ENCODE measurements at regions not wholly inside any gene's neighbourhood (a gene's known extent, or its start where the extent isn't known, plus 50 kb on each side); places are given as distances from the start of the nearest gene placed in this dataset.
A peak's percentile ranks its signal among the peaks of the same experiment; 100 is the strongest.

DNA sequence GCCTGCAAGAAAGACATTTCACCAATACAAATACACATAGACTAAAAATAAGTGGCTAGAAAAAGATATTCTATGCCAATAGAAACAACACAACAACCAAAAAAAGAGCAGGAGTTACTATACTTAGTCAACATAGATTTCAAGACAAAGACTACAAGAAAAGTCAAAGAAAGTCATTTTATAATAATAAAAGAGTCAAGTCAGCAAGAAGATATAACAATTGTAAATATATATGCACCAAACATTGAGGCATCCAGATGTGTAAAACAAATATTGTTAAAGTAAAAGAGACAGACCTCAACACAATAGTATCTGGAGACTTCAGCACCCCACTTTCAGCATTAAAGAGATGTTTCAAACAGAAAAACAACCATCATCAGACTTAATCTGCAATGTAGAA, 104.6 kb downstream of the AMY1C start:
- no peak for DNase-seq

DNA sequence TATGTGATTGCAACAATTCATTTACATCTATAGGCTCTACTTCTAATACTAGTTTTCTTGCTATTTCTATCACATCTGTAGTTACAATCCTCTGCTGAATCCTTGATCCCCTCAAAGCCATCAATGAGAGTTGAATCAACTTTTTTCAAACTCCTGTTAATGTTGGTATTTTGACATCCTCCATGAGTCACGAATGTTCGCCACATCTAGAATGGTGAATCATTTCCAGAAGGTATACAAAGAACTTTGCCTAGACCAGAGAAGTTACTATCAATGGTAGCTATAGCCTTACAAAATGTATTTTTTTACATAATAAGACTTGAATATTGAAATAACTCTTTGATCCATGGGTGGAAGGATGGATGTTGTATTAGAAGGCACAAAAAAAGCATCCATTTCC, 110.0 kb downstream of the AMY1C start:
- no peak for DNase-seq

- DNase-seq = no peak
Measured at GRCh38 chr1:103898576-103899345, 149.1 kb downstream of the AMY1C start.

DNA sequence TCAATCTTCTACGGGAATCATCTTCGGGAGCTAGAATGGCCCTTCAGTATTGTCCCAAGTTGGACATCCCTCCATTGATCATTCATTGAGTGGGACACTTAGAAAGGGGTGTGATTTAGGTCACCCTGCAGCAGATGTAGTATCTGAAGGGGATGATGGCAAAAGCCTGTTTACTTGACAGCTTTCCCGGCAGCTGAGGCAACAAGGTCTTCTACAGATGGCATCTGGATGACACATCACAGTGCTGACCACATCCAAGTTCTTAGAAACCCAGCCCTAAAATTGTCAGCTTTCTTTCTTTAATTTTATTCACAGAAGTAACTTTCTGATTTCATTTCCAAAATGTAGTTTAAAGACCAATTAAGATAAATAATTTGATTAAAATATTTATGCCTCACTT, 150.3 kb downstream of the AMY1C start:
- peak; percentile 39 for DNase-seq

DNA sequence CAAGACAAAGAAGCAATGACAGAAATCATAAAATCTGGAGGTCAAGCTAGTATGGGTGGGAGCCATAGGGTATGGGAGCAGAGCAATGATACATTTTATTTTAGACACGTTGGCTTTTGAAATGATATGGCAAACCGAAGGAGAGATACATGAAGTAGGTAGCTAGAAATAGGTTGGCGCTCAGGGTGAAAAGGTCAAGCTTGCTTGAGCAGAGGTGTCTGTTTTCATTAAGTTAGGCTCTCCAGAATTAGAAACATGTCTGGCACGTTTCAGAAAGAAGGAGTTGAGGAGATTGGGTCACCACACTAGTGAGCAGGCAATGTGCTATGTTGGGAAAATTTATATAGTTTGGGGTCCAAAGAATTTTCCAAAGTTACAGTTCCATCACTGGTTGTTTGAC, 151.4 kb downstream of the AMY1C start:
- no peak for DNase-seq

- DNase-seq = no peak
Measured at GRCh38 chr1:103905363-103905762, 155.7 kb downstream of the AMY1C start.

- no peak for DNase-seq
Measured at GRCh38 chr1:103911450-103911849, 161.8 kb downstream of the AMY1C start.

DNA sequence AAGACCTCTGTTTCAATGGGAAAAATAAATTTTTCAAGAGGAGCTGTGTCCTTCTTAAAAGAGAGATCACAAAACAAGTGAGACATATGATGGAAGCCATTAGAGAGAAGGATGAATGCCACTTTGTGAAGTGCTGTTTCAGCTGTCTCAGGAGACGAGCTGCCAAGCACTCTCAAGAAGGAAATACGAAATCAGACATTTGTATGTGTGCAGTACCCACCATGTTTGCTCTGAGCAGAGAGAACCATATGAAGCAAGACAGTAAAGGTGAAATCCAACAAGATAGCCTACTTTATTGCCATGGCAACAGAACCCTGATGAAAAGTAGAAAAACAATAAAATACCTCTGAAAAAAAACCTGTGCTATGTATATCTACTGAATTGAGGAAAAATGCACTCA, 168.1 kb downstream of the AMY1C start:
- DNase-seq = no peak

DNA sequence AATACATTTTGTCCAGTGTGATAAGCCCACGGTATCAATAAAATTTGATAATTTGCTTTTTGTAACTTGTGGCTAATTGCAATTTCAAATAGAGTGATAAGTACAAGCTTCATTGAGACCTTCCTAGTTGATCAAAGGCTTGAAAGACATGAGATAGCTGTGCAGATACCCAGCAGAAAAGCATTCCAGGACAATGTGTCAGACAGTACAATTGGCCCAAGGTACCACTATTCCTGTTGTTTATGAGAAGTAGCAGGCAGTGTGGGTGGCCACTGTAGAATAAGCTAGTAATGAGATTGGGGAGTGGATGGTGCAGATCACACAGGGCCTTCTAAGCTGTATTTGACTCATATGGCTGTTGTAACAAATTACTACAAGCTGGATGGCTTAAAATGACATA, 182.2 kb downstream of the AMY1C start:
- DNase-seq = no peak

DNA sequence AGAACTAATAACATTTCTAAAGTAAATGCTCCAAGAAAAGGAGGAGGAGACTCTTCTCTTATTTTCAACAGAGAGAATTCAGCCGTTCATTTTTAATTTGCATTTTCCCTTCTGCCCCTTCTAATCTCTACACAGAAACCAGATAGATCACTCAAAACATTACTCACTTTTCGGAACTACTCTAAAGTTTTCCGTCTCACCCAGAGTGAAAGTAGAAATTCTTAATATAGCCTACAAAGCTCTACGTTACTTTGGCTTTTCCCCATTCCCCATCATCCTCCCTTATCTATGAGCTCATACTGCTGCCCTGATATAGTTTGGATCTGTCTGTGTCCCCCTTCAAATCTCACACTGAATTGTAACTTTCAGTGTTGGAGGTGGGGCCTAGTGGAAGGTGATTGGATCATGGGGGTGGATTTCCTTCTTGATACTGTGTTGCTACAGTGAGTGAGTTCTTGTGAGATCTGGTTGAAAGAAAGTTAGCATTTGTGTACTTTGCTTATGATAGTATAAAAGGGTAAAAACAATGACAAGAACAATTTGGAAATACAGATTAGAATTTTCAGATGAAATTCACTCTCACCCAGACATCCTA, 188.2 kb downstream of the AMY1C start:
- no peak for DNase-seq

GRCh38 chr1:103941086-103941485, 191.4 kb downstream of the AMY1C start:
- peak; percentile 42 for DNase-seq

GRCh38 chr1:103942029-103942428, 192.3 kb downstream of the AMY1C start:
- DNase-seq = no peak

DNA sequence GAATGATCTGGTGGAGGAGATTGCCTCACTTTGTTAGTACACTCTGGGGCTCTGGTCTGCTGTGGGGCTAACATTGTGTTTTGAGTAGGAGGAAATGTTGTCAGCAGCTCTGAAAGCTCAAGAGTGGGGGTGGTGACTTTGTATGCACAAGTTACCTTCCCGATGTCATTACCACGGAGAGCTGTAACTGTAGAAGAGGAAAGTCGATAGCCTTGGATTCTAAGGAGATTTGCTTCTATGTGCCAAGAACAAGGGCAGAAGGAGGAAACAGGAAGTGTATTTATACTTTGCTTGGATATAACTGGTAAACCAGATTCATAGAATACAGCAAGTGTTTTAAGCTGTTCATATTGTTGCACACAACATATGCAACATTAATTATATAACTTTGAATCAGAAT, 196.1 kb downstream of the AMY1C start:
- DNase-seq = peak; percentile 19

GRCh38 chr1:103948526-103948925, 198.8 kb downstream of the AMY1C start:
- peak; percentile 49 for DNase-seq

- DNase-seq = no peak
Measured at GRCh38 chr1:103949779-103950178, 200.1 kb downstream of the AMY1C start.

DNA sequence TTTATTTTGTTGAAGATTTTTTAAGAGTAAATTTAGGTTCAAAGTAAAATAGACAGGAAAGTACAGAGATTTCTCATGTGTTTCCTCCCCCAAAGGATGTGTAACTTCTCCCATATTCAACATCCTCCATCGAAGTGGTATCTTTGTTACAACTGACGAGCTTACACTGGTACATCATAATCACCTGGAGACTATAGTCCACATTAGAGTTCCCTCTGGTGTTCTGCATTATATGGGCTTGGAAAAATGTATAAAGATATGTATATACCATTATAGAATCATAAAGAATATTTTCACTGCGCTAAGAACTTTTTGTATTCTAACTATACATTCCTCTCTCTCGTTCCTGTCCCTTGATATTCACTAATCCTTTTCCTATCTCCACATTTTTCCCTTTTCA, 203.7 kb downstream of the AMY1C start:
- DNase-seq = no peak

GRCh38 chr1:103958699-103959098, 209.0 kb downstream of the AMY1C start:
- no peak for DNase-seq

DNA sequence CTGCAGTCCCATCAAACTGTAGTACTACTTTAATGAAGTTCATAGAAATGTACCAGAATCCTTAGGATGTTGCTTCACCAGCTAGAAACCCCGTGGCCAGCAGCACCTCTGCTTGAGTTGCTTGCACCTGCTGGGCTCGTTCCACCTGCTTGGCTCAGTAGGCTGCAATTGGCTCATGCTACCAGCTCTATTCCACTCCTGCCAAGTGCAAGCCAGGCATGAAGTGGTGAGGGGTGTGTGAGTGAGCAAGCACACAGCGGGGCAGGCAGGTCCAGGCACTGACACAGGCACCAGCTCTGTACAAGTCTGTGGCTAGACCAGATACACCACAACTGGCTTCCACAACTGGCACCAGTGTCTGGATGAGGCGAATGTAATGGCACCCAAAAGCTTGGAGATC, 209.9 kb downstream of the AMY1C start:
- DNase-seq = no peak

- DNase-seq = no peak
Measured at GRCh38 chr1:103960045-103960444, 210.3 kb downstream of the AMY1C start.

DNA sequence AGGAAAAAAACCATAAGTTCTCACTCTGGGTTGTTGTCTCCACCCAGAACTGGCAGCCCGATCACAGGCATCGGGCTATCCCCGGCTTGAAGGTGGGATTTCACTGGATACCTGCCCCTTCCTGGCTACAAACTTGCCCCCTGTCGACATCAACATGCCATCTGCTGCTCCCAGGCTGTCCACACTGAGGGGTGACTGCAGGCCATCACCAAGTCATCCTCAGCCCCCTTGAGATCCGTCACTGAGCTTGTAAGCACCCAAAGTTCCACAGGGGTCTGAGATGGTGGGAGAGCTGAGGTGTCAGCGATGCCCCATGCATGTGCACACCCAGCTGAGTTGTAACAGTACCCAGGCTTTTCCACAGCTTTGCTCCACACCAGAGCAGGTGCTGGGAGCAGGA, 211.0 kb downstream of the AMY1C start:
- no peak for DNase-seq

DNA sequence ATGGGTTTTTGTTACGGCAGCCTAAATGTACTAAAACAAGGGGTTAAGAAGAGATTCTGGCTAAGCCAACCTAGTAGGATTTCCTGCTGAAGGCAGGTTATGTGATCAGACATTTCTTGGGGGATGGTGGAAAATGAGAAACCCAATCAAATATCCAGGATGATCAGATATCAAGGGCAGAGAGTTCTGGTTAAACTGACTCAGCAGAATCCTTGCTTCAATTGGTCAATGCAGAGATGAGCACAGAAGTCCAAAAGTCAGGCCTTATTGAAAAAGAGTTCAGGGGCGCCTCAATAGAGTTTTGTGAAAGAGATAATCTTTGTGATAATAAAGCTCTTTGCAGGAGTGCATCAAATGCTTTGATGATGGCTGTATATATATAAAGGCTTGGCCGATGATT, 237.1 kb downstream of the AMY1C start:
- DNase-seq = peak; percentile 9

- no peak for DNase-seq
Measured at GRCh38 chr1:103997631-103998030, 247.9 kb downstream of the AMY1C start.

- no peak for DNase-seq
Measured at GRCh38 chr1:104018922-104019674, 269.4 kb downstream of the AMY1C start.

DNA sequence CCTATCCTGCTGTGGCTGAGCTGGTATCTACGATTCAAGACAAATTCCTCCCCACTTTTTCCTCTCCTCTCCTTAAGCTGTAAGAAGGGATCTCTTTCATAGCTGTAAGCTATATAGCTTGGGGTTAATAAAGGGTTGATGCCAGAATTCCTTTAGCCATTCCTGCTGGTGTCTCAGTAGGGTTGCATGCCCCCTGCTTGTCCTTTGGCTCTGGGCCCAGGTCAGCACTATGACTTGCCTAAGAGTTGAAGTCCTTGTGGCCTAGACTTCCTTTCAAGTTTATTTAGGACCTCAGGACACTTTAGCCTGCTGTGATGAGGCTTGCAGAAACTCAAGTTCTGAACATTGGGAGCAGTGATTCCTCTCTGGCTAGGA, 270.0 kb downstream of the AMY1C start:
- no peak for DNase-seq
